ENCODE measurements at regions not wholly inside any gene's neighbourhood (a gene's known extent, or its start where the extent isn't known, plus 50 kb on each side); places are given as distances from the start of the nearest gene placed in this dataset.

DNA sequence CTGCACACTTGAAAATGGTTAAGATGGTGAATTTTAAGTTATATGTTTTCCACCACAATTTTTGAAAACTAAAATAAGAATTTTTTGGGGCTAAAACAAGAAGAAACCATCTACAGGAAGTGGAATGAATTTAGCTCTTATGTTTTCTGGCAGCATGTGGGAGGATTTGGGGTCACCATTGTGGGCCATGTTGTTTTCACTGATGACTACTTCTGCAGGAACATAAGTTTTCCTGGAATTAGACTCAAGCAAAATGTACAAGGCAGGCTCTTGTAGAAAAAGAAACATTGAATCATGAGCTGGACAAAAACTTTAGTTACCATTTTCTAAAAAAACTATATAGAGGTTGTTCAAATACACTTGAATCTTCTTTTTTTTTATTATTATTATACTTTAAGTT, 125.3 kb upstream of the C1QTNF9B start:
- TF ChIP-seq, protein P1, sequence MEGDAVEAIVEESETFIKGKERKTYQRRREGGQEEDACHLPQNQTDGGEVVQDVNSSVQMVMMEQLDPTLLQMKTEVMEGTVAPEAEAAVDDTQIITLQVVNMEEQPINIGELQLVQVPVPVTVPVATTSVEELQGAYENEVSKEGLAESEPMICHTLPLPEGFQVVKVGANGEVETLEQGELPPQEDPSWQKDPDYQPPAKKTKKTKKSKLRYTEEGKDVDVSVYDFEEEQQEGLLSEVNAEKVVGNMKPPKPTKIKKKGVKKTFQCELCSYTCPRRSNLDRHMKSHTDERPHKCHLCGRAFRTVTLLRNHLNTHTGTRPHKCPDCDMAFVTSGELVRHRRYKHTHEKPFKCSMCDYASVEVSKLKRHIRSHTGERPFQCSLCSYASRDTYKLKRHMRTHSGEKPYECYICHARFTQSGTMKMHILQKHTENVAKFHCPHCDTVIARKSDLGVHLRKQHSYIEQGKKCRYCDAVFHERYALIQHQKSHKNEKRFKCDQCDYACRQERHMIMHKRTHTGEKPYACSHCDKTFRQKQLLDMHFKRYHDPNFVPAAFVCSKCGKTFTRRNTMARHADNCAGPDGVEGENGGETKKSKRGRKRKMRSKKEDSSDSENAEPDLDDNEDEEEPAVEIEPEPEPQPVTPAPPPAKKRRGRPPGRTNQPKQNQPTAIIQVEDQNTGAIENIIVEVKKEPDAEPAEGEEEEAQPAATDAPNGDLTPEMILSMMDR (IDR thresholded peaks at IDR 0.05; ENCODE audit: low read depth, low read length, poor library complexity, severe bottlenecking) = no peak
- TF ChIP-seq EZH2phosphoT487 (IDR thresholded peaks at IDR 0.05; ENCODE audit: borderline replicate concordance, low read length) = no peak
